ENCODE measurements at regions not wholly inside any gene's neighbourhood (a gene's known extent, or its start where the extent isn't known, plus 50 kb on each side); places are given as distances from the start of the nearest gene placed in this dataset.

GRCh38 chr12:91887957-91888356, 257.7 kb downstream of the BTG1 start:
- TF ChIP-seq CTCF (IDR thresholded peaks at IDR 0.05), result no peak
- peak; percentile 18 for TF ChIP-seq POLR2AphosphoS5 (IDR thresholded peaks at IDR 0.05)
